ENCODE measurements at regions not wholly inside any gene's neighbourhood (a gene's known extent, or its start where the extent isn't known, plus 50 kb on each side); places are given as distances from the start of the nearest gene placed in this dataset.

GRCh38 chr3:17805461-17805940 lies 63.1 kb upstream of the TBC1D5 start:
- ATAC-seq, result no peak
- WGBS, 3 donors, result 76 to 92% (median 85%) methylated on average over 1 of the region's 1 CpG
- no peaks in the 10 kb centered on the region for H3K27me3 ChIP-seq (ENCODE audit: insufficient read depth in 3 of 3, low read length in 2 of 3)
- intact Hi-C loops (cut with DNase I), result no loop called here
- H3K4me3 ChIP-seq, result no peak overlapping the region
- DNase-seq, result no peak
- H3K27ac ChIP-seq, result no peak overlapping the region
- no peaks in the 10 kb centered on the region for H3K4me1 ChIP-seq
- H3K9me3 ChIP-seq, result no peaks in the 10 kb centered on the region
- no peaks in the 10 kb centered on the region for H3K36me3 ChIP-seq (ENCODE audit: insufficient read depth in 1 of 2, low read depth in 1 of 2)
- TF ChIP-seq CTCF (IDR thresholded peaks at IDR 0.05), result no peak

GRCh38 chr3:17802950-17803349 lies 60.5 kb upstream of the TBC1D5 start:
- DNase-seq (no peak), ATAC-seq (no peak)
- Histone ChIP-seq H3K9me3 (no peaks in the 10 kb centered on the region), H3K4me3 (no peak overlapping the region), H3K36me3 (ENCODE audit: insufficient read depth in 1 of 2, low read depth in 1 of 2) (no peaks in the 10 kb centered on the region), H3K4me1 (no peaks in the 10 kb centered on the region), H3K27me3 (ENCODE audit: insufficient read depth in 3 of 3, low read length in 2 of 3) (no peaks in the 10 kb centered on the region), H3K27ac (no peak overlapping the region)
- WGBS, 3 donors, result 59 to 68% (median 60%) methylated on average over 3 of the region's 3 CpGs
- TF ChIP-seq CTCF (IDR thresholded peaks at IDR 0.05), result no peak
- intact Hi-C loops (cut with DNase I), result no loop called here

GRCh38 chr3:17801131-17801530 lies 58.7 kb upstream of the TBC1D5 start:
- no peak overlapping the region for H3K27ac ChIP-seq
- no peaks in the 10 kb centered on the region for H3K9me3 ChIP-seq
- intact Hi-C loops (cut with DNase I), result no loop called here
- 72 to 86% (median 81%) methylated on average over 1 of the region's 1 CpG for WGBS, 3 donors
- no peaks in the 10 kb centered on the region for H3K36me3 ChIP-seq (ENCODE audit: insufficient read depth in 1 of 2, low read depth in 1 of 2)
- H3K4me3 ChIP-seq, result no peak overlapping the region
- ATAC-seq (no peak), DNase-seq (no peak)
- H3K4me1 ChIP-seq, result no peaks in the 10 kb centered on the region
- no peaks in the 10 kb centered on the region for H3K27me3 ChIP-seq (ENCODE audit: insufficient read depth in 3 of 3, low read length in 2 of 3)
- no peak for TF ChIP-seq CTCF (IDR thresholded peaks at IDR 0.05)

GRCh38 chr3:17800232-17800631 lies 57.8 kb upstream of the TBC1D5 start:
- Histone ChIP-seq H3K4me1 (no peaks in the 10 kb centered on the region), H3K27me3 (ENCODE audit: insufficient read depth in 3 of 3, low read length in 2 of 3) (no peaks in the 10 kb centered on the region), H3K4me3 (no peak overlapping the region), H3K36me3 (ENCODE audit: insufficient read depth in 1 of 2, low read depth in 1 of 2) (no peaks in the 10 kb centered on the region), H3K9me3 (no peaks in the 10 kb centered on the region), H3K27ac (no peak overlapping the region)
- ATAC-seq (no peak), DNase-seq (no peak)
- intact Hi-C loops (cut with DNase I), result no loop called here
- no peak for TF ChIP-seq CTCF (IDR thresholded peaks at IDR 0.05)
- 94 to 97% (median 95%) methylated on average over 2 of the region's 2 CpGs for WGBS, 3 donors

GRCh38 chr3:17799312-17799711 lies 56.9 kb upstream of the TBC1D5 start:
- 89 to 94% (median 93%) methylated on average over 5 of the region's 5 CpGs for WGBS, 3 donors
- ATAC-seq, result no peak

More at GRCh38 chr3:17799312-17799711, 56.9 kb upstream of the TBC1D5 start:
- no peak for TF ChIP-seq CTCF (IDR thresholded peaks at IDR 0.05)
- Histone ChIP-seq H3K4me3 (no peak overlapping the region), H3K9me3 (no peaks in the 10 kb centered on the region), H3K36me3 (ENCODE audit: insufficient read depth in 1 of 2, low read depth in 1 of 2) (no peaks in the 10 kb centered on the region), H3K27me3 (ENCODE audit: insufficient read depth in 3 of 3, low read length in 2 of 3) (no peaks in the 10 kb centered on the region), H3K27ac (no peak overlapping the region), H3K4me1 (no peaks in the 10 kb centered on the region)
- intact Hi-C loops (cut with DNase I), result no loop called here
- no peak for DNase-seq
